ENCODE measurements at regions not wholly inside any gene's neighbourhood (a gene's known extent, or its start where the extent isn't known, plus 50 kb on each side); places are given as distances from the start of the nearest gene placed in this dataset.

- Histone ChIP-seq H3K36me3 (ENCODE audit: control insufficient read depth in 2 of 2, extremely low read depth in 1 of 2, insufficient read depth in 2 of 2, low read length in 2 of 2) (no peaks in the 10 kb centered on the region), H3K9me1 (ENCODE audit: control insufficient read depth, extremely low read depth, insufficient read depth, low read length) (no peaks in the 10 kb centered on the region), H3K9ac (ENCODE audit: control insufficient read depth, extremely low read depth, insufficient read depth, low read length) (no peak overlapping the region), H3K4me3 (ENCODE audit: control insufficient read depth in 2 of 3, extremely low read depth in 1 of 3, insufficient read depth in 2 of 3, low read depth in 1 of 3, low read length in 3 of 3) (no peak overlapping the region), H3K79me2 (ENCODE audit: control insufficient read depth, insufficient read depth, low read length) (no peaks in the 10 kb centered on the region), H2AFZ (ENCODE audit: control insufficient read depth, low read length) (no peak overlapping the region), H3K9me3 (ENCODE audit: control insufficient read depth, low read depth, low read length) (no peaks in the 10 kb centered on the region), H3K4me2 (ENCODE audit: control insufficient read depth, extremely low read depth, insufficient read depth, low read depth, low read length) (no peak overlapping the region), H3K4me1 (ENCODE audit: control insufficient read depth, extremely low read depth, insufficient read depth, low read length) (peaks cover 7% of the 10 kb centered on the region), H3K27ac (ENCODE audit: control insufficient read depth, insufficient read depth, low read length) (no peak overlapping the region), H4K20me1 (ENCODE audit: control insufficient read depth, extremely low read depth, insufficient read depth, low read length) (no peaks in the 10 kb centered on the region), H3K27me3 (ENCODE audit: control insufficient read depth, extremely low read depth, insufficient read depth, low read length) (no peaks in the 10 kb centered on the region)
- FAIRE-seq (no peak), DNase-seq (ENCODE audit: low read depth, low spot score) (no peak)
- TF ChIP-seq EZH2 (IDR thresholded peaks at IDR 0.05; ENCODE audit: low read length) (no peak), CTCF (optimal IDR thresholded peaks at IDR 0.05 in 1 of 3, IDR thresholded peaks at IDR 0.05 in 1 of 3, conservative IDR thresholded peaks at IDR 0.05 in 1 of 3; ENCODE audit: extremely low read depth in 1 of 3, insufficient read depth in 2 of 3, low read length in 3 of 3) (no peak)
- dilution Hi-C loops (cut with MboI; ENCODE audit: extremely low pct_ligation_motif_present, low sequenced_read_pairs), result no loop called here
Observed at GRCh38 chr1:94332952-94333351, 85.2 kb upstream of the ABCD3 start.

GRCh38 chr1:94332516-94332915 is 85.7 kb upstream of the ABCD3 start:
- FAIRE-seq (no peak), DNase-seq (ENCODE audit: low read depth, low spot score) (no peak)
- Histone ChIP-seq H3K9ac (ENCODE audit: control insufficient read depth, extremely low read depth, insufficient read depth, low read length) (no peak overlapping the region), H3K4me2 (ENCODE audit: control insufficient read depth, extremely low read depth, insufficient read depth, low read depth, low read length) (no peak overlapping the region), H3K9me1 (ENCODE audit: control insufficient read depth, extremely low read depth, insufficient read depth, low read length) (no peaks in the 10 kb centered on the region), H3K79me2 (ENCODE audit: control insufficient read depth, insufficient read depth, low read length) (no peaks in the 10 kb centered on the region), H3K36me3 (ENCODE audit: control insufficient read depth in 2 of 2, extremely low read depth in 1 of 2, insufficient read depth in 2 of 2, low read length in 2 of 2) (no peaks in the 10 kb centered on the region), H4K20me1 (ENCODE audit: control insufficient read depth, extremely low read depth, insufficient read depth, low read length) (no peaks in the 10 kb centered on the region), H3K27ac (ENCODE audit: control insufficient read depth, insufficient read depth, low read length) (no peak overlapping the region), H2AFZ (ENCODE audit: control insufficient read depth, low read length) (no peak overlapping the region), H3K4me3 (ENCODE audit: control insufficient read depth in 2 of 3, extremely low read depth in 1 of 3, insufficient read depth in 2 of 3, low read depth in 1 of 3, low read length in 3 of 3) (no peak overlapping the region), H3K9me3 (ENCODE audit: control insufficient read depth, low read depth, low read length) (no peaks in the 10 kb centered on the region), H3K27me3 (ENCODE audit: control insufficient read depth, extremely low read depth, insufficient read depth, low read length) (no peaks in the 10 kb centered on the region), H3K4me1 (ENCODE audit: control insufficient read depth, extremely low read depth, insufficient read depth, low read length) (peaks cover 7% of the 10 kb centered on the region)
- TF ChIP-seq CTCF (optimal IDR thresholded peaks at IDR 0.05 in 1 of 3, IDR thresholded peaks at IDR 0.05 in 1 of 3, conservative IDR thresholded peaks at IDR 0.05 in 1 of 3; ENCODE audit: extremely low read depth in 1 of 3, insufficient read depth in 2 of 3, low read length in 3 of 3), result no peak
- no peak for TF ChIP-seq EZH2 (IDR thresholded peaks at IDR 0.05; ENCODE audit: low read length)
- dilution Hi-C loops (cut with MboI; ENCODE audit: extremely low pct_ligation_motif_present, low sequenced_read_pairs), result no loop called here

All from keratinocyte (primary cell).